ENCODE measurements at regions not wholly inside any gene's neighbourhood (a gene's known extent, or its start where the extent isn't known, plus 50 kb on each side); places are given as distances from the start of the nearest gene placed in this dataset.
"Not testable (repeated sequence)": the region's sequence is repeated elsewhere in the genome, so short reads cannot be mapped to it uniquely, and the experiment has no call there.

DNA sequence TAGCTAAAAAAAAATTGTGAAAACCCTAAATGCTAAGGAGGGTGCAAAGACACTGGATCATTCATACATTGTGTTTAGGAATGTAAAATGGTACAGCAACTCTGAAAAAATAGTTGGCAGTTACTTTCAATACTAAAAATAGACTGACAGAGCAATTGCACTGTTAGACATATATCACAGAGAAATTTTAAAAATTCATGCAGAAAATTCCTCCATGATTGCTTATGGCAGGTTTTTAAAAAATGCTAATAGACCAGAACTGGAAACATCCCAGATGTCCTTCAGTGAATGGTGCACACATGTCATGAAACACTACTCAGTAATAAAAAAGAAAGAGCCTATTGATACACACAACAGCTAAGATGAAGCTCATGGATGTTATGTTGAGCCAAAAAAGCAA is 349.8 kb upstream of the DAB2 start:
- ATAC-seq (no peak), DNase-seq (ENCODE audit: low spot score) (no peak)
- intact Hi-C loops (cut with DNase I): no loop called here

DNA sequence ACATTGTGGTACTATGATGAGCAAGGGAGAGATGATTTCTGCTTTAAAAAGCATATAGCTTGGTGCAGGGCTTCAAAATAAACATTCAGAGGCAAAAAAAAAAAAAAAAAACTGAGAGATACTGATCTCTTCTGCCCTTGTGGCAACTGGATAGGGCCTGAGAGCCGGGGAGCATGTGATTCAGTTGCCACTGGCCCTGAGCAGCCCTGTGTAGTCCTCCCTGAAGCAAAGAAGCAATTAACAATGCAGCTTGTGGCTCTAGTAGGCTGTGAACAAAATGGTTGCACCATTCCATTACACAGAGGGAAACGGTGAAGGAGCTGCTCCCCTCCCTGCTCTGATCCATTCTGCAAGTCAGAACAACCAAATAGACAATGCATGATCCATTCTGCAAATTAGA is 347.5 kb upstream of the DAB2 start:
- ATAC-seq: no peak
- intact Hi-C loops (cut with DNase I): no loop called here

DNA sequence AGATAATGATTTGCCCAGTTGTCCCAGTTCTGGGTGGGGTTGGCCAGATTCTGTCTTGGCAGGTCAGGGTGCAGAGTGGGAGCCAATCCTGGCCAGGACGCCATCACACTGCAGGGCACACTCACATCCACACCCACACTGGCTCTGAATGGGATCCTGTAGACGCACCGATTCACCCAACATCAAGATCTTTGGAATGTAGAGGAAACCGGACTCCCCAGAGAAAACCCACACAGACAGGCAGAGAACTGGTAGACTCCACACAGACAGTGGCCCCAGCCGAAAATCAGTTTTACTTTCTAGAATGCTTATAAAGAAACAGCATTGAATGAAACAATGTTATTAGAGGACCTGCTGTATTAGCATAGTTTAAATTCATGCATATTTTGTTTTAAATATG is 343.1 kb upstream of the DAB2 start:
- ATAC-seq (no peak), DNase-seq (ENCODE audit: low spot score) (no peak)
- intact Hi-C loops (cut with DNase I): no loop called here

More for the DNA sequence above, 347.5 kb upstream of the DAB2 start:
- no peak for DNase-seq (ENCODE audit: low spot score)

DNA sequence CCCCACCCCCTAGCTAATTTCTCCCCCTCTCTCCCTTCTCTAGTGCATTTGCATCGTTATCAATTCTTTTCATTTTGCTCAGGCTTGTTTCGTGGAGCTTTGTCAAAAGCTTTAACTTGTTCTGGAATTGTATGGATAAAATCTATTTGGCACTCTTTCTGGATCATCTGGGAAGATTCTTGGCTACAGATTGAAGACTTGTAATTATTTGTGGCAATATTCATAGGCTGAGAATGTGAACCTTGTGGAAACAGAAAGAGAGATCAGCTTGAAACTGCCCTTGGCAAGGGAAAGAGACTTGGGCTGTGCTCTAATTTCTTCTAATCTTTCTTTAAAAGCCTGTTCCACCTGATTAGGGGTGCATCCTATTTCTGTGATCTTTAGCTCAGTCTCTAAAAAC is 340.6 kb upstream of the DAB2 start:
- ATAC-seq: no peak
- DNase-seq (ENCODE audit: low spot score): no peak
- intact Hi-C loops (cut with DNase I): no loop called here

DNA sequence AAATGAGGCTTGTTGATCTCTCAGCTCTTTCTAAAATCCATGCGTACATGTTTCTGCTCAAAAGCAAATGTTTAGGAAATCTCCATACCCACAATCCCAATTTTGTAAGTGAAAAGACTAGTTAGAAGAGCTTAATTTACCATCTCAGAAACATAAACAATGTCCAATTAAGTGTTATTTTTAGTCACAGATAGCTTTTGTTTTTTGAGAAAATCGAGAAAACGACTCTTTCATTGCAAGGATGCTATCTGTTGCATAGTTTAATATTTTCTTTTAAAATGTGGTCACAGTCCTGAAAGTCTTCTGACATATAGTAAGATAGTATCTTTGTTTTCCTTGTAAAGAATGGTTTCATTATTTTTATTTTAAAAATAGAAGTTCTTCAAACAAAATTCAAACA is 338.0 kb upstream of the DAB2 start:
- intact Hi-C loops (cut with DNase I): no loop called here
- DNase-seq (ENCODE audit: low spot score): no peak
- no peak for ATAC-seq

DNA sequence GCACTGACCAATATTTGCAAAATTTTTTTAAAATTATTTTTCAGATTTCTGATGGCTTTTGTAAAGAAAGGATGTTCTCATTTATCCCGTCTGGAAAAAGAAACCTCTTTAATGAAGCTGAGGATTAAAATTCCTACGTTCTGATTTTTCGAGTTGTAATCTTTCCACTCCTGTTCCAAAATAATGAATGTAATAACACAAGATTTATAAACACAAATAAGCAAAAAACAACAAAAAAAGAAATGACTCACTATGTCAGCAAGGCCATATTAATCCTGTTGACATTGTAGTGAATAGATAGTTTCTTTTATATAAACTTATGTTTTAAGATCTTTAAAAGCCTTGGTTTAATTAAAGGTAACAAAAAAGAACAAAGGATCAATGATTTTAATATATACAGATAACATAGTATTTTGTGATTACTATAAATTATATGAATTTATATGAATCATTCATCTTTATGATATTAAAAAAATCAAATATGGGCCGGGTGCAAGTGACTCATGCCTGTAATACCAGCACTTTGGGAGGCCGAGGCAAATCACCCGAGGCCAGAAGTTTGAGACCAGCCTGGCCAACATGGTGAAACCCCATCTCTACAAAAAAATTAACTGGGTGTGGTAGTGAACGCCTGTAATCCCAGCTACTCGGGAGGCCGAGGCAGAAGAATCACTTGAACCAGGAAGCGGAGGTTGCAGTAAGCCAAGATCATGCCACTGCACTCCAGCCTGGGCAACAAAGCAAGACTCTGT is 336.6 kb upstream of the DAB2 start:
- ATAC-seq: peak; percentile 7
- intact Hi-C loops (cut with DNase I): no loop called here
- no peak for DNase-seq (ENCODE audit: low spot score)

DNA sequence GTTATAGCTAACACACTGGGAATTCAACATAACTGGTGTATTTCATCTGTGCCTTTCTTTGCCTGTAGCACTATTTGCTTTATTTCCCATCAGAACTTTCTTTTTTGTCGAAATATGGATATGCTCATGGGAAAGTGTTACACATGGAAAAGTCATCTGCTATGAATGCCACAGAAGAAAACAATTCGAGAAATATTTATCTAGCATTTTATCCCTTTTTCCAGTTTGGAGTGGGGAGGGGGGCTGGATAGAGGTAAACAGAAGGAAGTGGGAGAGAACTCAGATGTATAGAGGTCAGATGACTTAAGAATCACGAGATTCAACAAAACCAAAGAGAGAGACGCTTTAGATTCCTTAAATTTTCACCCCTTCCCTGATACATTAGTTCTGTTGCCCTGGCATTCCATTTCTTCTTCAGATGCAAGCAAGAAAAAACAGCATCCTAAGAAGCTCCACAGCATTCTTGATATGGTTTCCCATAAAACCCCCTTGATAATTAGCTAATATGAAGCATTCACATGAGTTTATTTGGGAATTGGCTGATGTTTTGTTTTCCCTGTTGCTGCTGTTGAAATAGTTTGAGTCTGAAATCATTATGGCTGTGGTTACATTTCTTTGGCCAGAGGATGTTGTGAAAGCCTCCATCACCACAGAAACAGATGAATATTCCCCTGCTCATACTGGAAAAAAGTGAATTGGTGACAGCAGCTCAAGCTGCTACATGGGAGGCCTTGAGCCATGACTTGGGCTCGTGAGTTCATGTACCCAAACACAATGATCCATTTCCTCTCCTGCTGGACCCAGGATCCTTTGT is 335.8 kb upstream of the DAB2 start:
- intact Hi-C loops (cut with DNase I): no loop called here
- ATAC-seq (peak; percentile 97), DNase-seq (ENCODE audit: low spot score) (no peak)

DNA sequence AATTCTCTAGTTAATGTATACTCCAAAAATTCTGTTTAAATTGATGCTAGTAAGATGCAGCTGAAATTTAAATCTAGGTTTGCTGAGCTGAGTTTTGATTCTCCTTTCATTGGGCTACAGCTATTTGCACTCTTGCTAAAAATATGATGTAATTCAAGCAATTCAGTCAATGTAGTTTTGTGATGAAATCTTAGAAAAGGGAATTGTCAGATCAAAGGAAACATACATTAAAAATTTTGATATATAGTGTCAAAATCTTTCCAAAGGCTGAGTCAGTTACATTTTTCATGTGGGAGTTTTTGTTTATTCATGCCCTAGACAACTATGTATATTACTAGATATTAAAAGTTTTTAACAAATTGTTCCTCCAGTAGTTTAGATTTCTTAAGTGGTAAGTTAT is 334.9 kb upstream of the DAB2 start:
- DNase-seq (ENCODE audit: low spot score) (no peak), ATAC-seq (no peak)
- intact Hi-C loops (cut with DNase I): no loop called here

DNA sequence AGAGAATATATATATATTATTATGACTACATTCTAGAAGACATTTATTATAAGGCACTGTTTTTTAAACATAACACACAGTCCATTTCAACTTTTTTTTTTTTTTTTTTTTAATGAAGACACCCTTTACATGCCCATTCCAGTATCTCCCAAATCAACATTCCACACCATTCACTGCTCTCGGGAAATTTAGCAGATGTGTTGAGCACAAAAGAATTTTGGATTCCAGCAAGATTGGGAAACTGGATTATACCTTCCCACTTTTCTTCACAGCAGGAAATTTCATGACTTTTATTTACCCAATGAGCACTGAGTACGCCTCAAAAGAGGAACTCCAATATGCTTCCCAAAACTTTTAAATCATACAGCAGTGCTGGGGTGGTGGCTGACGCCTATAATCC is 333.6 kb upstream of the DAB2 start:
- no peak for ATAC-seq
- intact Hi-C loops (cut with DNase I): no loop called here
- no peak for DNase-seq (ENCODE audit: low spot score)

DNA sequence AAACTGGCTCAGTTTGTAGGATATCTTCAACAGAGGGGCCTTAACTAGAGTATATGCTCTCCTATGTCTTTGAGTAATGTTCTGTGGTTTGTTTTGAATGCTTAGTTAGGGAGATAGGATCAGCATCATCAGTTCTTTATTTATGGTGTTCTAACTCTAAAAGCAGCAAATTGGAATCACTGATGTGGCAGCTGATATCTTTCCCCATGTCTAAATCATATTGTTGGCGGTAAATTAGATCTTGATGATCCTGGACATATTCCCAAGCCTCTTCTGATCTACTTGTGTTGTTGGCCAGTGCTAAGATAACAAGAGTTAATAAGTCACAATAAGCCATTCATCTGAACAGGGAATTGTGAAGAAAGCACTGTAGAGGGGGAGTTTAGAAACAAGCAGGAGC is 332.4 kb upstream of the DAB2 start:
- ATAC-seq (no peak), DNase-seq (ENCODE audit: low spot score) (no peak)
- intact Hi-C loops (cut with DNase I): no loop called here

DNA sequence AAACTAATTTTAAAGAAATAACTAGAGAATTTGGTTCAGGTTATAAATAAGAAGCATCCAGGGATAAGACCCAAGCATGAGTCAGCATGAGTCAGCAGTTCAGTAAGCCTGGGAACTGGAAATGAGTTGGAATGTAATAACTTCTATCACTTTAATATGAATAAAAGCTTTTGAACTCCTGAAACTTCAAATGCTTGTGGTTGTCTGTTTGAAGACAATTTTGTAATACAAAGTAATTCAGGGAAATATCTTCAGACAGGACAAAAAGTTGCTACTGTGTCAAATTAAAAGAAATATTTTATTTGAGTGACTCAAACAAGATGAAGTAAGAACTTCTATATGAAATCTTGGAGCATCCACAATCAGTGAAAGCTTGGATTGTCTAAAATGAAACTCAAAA is 331.2 kb upstream of the DAB2 start:
- intact Hi-C loops (cut with DNase I): no loop called here
- DNase-seq (ENCODE audit: low spot score) (no peak), ATAC-seq (no peak)

DNA sequence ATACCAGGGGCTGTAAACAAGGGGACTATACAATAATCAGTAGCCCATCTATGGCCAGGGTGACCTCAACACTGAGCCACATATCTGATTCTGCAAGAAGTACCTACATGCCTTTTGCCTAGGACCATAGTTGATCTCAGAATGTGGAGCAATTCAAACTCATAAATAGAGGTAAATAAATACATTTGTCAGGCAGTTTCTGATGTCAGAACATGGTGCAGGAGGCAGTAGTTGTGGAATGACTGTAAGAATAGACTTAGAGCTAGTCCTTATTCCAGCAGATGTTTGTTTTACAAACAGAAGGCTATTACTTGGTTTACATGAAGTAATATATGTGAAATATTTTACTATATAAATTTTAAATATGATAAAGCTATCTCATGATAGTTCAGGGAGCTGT is 330.7 kb upstream of the DAB2 start:
- ATAC-seq (no peak), DNase-seq (ENCODE audit: low spot score) (no peak)
- intact Hi-C loops (cut with DNase I): no loop called here

DNA sequence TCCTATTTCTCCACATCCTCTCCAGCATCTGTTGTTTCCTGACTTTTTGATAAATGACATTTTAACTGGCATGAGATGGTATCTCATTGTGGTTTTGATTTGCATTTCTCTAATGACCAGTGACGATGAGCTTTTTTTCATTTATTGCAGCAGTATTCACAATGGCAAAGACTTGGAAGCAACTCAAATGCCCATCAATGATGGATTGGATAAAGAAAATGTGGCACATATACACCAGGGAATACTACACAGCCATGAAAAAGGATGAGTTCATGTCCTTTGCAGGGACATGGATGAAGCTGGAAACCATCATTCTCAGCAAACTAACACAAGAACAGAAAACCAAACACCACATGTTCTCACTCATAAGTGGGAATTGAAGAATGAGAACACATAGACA is 329.0 kb upstream of the DAB2 start:
- DNase-seq (ENCODE audit: low spot score); ATAC-seq; intact Hi-C loops (cut with DNase I): not testable (repeated sequence)

DNA sequence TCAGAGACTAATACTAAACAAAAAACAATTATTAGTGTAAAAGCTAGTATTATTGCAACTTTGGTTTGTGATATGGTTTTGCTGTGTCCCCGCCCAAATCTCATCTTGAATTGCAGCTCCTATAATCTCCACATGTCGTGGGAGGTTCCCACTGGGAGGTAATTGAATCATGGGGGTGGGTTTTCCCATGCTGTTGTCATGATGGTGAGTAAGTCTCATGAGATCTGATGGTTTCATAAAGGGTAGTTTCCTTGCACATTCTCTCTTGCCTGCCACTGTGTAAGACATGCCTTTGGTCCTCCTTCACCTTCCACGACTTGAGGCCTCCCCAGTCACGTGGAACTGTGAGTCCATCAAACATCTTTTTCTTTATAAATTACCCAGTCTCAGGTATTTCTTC is 325.9 kb upstream of the DAB2 start:
- intact Hi-C loops (cut with DNase I): no loop called here
- ATAC-seq: no peak
- no peak for DNase-seq (ENCODE audit: low spot score)

DNA sequence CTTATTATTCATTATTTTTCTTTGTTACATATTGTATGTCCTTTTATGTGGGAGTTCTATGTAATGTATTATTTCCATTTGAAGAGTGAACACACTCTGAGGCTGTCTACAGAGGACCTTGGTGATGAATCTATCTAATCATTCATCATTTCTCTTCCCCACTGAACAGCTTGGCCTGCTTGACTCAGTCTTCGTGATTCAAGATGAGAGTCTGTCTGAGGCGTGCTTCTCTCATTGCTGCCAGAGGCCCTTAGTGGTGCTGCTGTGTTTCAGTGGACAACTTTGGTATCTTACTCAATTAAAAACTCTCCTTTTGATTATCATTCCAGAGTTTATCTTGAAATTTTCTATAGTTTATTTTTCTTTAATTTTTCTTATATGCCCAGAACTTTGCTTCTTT is 318.1 kb upstream of the DAB2 start:
- ATAC-seq (no peak), DNase-seq (ENCODE audit: low spot score) (no peak)
- intact Hi-C loops (cut with DNase I): no loop called here

DNA sequence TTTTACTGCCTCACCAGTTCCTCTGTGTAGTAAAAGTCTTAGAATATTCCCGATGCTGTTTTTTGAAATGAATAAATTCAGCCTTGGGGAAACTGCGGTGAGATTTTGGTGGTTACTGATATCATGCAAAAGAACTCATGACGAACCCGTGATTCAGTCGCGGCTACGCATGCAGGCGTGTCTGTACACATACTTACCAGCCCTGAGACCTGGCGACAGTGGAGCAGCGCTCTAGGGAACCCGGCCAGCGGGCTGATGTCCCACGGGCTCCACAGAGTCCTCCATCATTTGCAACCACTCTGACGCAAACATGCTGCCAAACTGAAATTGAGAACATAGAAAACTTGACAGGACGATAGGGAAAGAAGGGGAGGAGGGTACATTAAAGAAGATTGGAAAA is 315.6 kb upstream of the DAB2 start:
- intact Hi-C loops (cut with DNase I): no loop called here
- ATAC-seq (no peak), DNase-seq (ENCODE audit: low spot score) (no peak)

DNA sequence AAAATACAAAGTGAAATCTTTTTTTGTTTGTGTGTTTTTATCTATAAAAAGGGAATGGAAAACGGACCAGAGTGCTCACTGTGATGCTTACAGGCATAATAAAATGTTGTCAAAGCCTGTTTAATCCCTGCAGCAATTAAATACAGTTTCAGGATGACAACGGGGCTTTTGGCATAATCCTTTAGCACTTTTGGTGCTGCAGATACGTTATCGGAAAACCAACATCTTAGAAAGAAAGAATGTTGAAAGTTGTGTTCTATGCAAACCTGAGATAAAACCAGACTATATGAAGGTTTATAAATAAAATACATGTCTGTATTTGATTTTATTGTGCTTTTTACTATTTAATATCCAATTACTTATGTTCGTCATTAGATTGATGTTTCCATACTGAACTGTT is 307.4 kb upstream of the DAB2 start:
- DNase-seq (ENCODE audit: low spot score) (no peak), ATAC-seq (no peak)
- intact Hi-C loops (cut with DNase I): no loop called here

DNA sequence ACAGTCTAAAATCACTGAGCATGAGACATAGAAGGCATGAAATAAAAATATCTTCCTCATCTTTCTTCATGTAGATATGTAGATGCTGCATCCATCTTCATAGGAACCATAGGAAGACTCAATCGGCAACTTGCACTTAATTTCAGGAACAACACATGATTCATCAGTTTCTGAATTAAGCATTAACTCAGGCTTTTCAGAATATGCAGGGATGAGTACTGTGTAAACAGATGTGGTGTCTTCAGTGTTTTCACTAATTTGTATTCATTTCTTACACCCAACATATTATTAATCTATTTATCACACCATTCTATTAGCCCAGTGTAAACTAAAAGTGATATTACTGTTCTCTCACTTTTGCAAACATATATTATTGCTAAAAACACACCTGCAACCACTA is 305.9 kb upstream of the DAB2 start:
- ATAC-seq: no peak
- intact Hi-C loops (cut with DNase I): no loop called here
- DNase-seq (ENCODE audit: low spot score): no peak

DNA sequence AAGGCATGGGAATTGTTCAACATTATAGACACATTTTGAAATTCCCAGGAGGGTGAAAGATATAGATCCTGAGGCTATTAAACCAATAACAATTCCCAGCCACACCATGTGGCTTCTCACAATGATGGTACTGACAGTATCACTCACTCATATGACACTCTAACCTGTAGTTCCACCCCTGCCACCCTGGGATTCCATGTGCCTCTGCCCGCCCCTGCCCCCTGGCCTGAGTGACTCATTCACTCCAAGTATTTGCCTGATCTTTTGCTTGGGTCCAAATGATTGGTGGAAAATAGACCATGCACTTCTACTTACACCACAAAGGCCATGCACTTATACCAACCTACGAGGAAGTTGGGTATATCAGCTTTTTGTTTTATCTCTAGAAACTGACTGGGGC is 305.2 kb upstream of the DAB2 start:
- DNase-seq (ENCODE audit: low spot score) (no peak), ATAC-seq (no peak)
- intact Hi-C loops (cut with DNase I): no loop called here

DNA sequence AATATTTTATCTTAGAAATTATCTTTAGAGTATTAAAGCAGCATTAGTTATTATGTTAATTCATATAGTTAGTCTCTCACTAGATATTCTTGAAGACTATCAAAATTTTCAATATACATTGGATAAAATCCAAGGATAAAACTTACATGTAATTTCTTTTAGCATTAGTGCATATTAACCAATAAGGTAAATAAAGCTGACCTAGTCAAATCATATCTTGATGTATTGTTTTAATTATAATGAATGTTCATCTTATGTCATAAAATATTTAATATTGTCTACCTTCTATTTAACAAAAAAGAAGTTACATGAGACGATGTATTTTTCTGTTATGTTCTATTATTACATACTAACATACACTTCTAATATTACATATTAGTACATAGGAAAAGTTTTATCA is 301.7 kb upstream of the DAB2 start:
- no peak for DNase-seq (ENCODE audit: low spot score)
- intact Hi-C loops (cut with DNase I): no loop called here
- no peak for ATAC-seq

DNA sequence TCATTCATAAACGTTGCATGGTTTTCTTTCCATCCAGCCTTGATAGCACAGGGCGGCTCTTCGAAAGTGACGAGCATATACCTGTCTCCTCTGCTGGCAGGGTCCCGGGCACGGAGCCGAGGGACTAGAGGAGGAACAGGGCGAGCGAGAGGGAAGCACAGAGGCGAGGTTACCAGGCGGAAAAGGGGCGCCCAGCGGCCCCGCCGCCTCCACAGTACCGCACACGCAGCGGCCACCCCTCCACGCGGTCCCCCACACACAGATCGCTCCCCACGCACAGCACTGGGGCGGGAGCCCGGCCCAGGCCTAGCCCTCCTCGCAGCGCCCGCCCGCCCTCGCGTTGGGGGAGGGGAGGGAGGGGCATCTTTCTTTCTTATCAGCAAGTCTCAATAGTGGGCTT is 296.6 kb upstream of the DAB2 start:
- intact Hi-C loops (cut with DNase I): no loop called here
- DNase-seq (ENCODE audit: low spot score) (no peak), ATAC-seq (peak; percentile 38)
